GM18499 (cell line): ENCODE measurements at regions not wholly inside any gene's neighbourhood (a gene's known extent, or its start where the extent isn't known, plus 50 kb on each side); places are given as distances from the start of the nearest gene placed in this dataset.

Source experiments
- ATAC-seq: cut with Tn5 transposase; IDR thresholded peaks from one replicate; pipeline ENCODE4 v1.9.1; 2021; ENCODE audit warnings: moderate number of reproducible peaks; ENCODE audit not compliant: insufficient read depth, unreplicated experiment

DNA sequence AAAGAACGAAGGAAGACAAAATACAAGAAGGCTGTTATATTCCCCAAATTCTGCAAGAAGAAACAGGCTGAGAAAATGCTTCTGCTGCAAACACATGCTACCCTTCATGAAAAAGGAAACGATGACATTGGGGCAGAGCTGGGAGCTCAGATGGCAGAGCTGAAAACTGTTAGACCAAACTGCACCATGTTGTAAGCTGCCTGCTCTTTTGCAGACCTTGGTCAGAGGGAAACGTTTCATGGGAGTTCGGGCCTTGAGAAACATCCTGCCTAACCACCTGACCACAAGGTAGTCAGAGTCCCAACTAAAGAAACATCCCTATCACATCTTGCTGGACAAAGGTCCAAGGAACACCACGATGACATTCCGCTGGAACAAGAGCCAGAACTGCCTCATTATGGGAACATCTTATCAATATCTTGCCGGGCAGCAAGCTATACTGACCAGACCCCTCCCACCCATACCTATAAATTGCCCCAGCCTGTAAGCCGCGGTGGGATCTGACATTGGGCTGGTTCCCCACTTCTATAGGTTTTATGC, 110.7 kb upstream of the CTSC start:
- ATAC-seq: no peak

- no peak for ATAC-seq
These were observed 109.7 kb upstream of the CTSC start for GRCh38 chr11:88447281-88447680.

DNA sequence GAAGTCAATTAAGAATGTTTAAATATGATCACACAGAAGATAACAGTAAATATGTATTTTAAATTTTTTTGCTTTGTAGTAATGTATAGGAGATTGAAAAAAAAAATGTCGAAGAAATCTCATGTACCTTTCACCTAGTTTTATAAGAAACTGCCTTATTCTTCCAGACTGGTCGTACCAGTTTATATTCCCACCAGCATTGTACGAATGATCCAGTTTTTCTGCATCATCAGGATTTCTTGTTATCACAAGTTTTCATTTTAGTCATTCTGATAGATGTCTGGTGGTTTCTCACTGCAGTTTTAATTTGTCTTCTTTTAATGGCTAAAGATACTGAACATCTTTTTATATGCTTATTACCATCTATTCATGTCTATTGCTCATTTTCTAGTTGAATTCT, 101.8 kb upstream of the CTSC start:
- ATAC-seq: no peak

DNA sequence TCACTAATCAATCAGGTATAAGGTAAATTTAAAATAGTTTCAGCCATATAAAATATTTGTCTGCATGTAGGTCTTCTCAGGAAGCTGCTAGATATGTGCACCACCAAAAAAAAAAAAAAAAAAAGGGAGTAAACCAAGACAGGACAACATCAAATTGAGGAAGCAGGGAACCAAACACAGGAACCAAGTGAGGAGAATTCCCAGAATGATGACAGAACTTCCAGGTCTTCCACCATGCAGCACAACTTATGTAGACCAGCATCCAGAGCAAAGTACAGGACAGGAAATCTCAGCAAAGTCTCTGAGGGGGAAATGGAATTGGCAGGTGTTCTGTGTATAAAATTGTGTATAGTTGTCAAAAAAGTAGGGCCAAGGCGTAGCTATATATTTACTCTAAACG, 101.2 kb upstream of the CTSC start:
- ATAC-seq: no peak

- ATAC-seq: peak; percentile 97
These were observed 97.9 kb upstream of the CTSC start for GRCh38 chr11:88435415-88435814.

GRCh38 chr11:88434333-88434976, 96.9 kb upstream of the CTSC start:
- ATAC-seq: no peak

DNA sequence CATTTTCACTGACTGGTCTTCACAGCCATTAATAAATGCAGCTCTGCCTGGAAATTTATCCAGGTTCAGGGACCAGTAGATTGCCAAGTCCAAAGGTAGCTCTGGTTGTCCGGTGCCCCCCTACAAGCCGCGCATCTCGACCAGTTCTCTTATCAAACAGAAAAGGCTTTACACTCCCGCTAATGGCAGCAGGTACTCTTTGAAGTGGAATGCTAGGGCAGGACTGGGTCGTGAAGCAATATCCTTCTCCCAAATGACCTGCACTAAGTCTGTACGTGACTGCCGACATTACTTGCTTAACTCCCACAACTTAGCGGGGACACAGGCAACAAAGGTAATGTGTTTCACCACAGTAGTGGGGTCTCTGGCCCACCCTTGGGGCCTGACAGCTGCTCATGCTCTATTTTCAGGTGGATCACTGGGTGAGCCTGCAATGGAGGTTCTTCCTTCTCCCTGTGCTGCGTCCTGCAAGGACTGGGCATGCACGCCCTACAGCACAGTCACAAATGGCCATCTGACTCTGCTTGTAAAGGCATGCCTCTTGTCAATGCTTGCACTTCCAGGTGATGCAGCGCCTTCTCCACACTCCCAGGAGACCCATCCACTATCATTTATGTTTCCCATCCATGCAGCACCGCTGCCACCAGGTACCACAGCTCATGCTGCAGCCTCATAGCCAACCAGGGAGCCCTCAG, 96.1 kb upstream of the CTSC start:
- no peak for ATAC-seq

DNA sequence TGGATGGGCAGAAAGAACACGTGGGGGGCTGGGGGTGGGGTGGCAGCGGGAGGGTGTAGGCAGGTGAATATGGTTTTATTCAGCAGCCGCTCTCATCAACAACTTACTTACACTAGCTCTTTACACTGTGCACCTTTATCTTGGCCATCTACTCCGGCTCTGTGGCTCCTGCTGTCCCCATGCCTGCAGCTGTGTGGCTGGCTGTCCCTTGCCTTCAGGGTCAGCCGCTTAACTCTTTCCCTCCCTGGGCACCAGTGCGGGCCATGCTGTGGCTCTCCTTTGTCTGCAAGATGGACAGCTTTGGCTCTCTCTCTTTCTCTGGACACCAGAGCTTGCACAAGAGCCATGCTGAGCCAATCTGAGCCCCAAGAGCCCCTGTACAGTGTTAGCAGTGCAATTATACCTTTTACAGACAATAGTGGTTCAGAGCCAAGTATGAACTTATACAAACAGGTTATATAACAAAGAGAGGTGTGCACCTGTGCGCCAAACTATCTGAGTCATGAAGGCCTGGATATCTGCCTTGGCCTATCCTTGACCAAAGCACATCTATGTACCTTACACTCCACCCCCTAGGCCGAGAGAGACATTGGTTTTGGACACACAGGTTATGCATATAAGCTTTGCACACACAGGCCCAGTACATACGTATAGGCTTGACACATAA, 94.3 kb upstream of the CTSC start:
- ATAC-seq: no peak

GRCh38 chr11:88428959-88429358, 91.4 kb upstream of the CTSC start:
- ATAC-seq: no peak

DNA sequence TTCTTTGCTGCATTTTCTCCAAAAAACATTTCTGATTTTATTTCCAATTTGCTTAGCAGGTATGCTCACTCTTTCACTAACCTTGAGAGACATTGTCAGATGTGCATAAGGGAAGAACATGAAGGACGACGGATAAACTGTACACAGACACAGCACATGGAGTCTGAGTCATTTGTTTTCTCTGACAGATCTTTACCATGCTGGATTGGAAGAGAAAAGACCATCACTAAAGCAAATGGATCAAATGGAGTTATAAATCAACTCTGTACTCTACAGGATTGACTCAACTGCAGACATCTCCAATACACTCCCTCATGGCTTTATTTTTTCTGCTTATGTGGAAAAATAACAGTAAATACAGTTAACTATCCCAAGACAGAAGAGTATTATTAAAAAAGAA, 90.2 kb upstream of the CTSC start:
- ATAC-seq: no peak

DNA sequence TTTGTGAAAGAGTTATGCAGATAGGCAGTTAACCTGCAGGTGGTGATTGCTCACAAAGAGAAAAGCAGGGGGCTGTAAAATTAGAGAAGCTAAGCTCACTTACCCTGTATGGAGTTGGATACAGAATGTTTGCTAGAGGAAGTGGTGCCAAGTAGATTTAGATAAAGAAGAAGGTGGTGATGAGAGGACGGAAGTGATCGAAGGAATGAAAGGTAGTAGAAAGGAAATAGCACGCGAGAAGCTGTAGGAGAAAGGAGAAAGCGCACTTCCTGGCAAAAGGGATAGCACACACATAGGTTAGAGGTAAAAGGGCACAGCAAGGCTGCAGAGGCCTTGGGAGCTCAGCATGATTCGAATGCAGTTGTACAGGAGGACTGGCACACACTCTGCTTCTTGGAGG, 87.3 kb upstream of the CTSC start:
- ATAC-seq: no peak

GRCh38 chr11:88421530-88421929, 84.0 kb upstream of the CTSC start:
- peak; percentile 75 for ATAC-seq

DNA sequence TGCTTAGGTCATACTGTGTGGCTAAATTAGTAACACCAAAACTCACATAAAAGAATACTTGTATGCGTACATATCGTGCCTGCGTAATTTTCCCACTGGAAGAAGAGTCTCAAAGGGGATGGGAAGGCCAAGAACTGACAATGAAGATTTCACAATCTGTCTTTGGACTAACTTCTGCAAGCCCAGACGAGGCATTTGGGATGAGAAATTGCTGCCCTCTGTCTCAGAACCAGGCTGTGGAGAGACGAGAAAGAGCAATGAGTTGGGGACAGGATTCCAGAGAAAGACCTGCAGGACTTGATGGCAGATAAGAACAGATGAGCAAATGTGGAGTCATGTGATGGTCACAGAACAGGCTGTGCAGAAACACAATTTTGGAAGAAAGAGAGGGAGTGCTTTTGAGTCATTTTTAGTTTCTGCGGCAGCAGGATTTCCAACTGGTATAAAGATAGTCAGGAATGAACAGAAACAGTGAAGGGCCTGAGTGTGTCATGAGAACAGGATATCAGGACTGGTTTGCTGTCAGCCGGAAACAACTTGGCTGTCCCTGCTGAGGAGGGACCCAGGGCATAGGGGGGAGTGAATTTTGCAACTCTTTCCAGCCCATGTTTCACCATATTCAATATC, 82.7 kb upstream of the CTSC start:
- no peak for ATAC-seq

DNA sequence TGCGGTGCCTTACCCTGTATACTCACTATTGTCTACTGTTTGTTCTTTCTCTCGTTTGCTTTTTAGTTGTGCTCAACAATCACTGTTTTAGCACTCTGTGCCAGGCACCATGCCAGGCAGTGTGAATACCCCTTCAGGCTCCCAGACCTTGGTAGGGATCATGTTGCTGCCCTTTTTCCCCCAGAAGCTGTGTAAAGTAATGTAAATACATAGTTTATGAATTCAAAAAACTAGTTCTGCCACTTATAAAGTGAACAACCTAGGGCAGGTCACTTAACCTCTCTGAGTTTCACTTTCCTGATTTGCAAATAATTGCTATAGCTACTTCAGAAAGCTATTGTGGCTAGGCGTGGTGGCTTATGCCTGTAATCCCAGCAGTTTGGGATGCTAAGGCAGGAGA, 81.0 kb upstream of the CTSC start:
- ATAC-seq: no peak

DNA sequence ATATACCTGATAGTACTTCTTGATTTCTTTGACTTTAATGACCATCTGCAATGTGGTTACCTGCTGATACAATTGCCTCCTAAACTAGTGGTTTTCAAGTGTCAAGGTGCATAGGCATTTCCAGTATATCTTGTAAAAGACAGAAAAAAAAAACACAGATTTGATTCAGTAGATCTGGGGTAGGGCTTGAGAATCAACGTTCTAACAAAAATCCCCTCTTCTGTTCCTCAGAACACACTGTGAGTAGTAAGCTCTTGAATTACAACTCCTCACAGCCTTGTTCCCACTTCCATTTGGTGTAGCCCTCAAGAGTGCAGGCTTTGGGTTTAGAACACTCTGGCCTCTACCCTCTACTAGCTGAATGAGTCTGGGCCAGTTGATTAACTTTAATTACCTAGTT, 78.0 kb upstream of the CTSC start:
- no peak for ATAC-seq

DNA sequence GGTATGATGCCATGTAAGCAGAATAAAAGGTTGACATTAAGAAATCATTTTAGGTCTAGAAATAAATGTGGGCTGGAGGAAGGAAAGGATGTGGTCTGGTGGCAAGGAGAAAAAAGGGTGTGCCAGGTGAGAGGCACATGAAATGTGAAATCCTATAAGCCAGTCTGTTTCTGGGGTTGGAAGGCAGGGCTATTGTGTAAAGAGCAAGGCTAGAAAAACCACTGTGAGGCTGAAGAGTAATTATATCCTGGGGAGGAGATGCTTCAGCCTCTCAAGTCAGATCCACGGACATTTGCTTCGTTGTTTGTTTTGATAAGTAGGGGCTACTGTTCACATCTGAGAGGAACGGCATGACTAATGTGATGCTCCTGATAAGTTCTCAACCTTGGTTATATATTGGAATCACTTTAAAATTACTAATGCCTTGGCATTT, 77.5 kb upstream of the CTSC start:
- ATAC-seq: no peak

GRCh38 chr11:88414385-88414861, 76.9 kb upstream of the CTSC start:
- no peak for ATAC-seq

GRCh38 chr11:88411265-88411664, 73.7 kb upstream of the CTSC start:
- ATAC-seq: no peak

- ATAC-seq: no peak
These were observed 73.1 kb upstream of the CTSC start for GRCh38 chr11:88410656-88411055.

DNA sequence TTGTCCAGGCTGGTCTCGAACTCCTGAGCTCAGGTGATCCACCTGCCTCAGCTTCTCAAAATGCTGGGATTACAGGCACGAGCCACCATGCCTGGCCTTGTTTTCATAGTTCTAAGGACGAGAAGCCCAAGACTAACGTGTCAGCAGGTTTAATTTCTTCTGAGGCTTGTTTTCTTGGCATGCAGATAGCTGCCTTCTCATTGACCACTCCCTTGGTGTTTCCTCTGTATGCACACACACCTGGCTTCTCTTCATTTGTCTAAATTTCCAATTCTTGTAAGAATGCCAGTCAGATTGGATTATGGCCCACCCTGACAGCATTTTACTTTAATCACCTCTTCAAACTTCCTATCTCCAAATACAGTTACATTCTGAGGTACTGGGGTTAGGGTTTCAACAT, 72.5 kb upstream of the CTSC start:
- no peak for ATAC-seq

DNA sequence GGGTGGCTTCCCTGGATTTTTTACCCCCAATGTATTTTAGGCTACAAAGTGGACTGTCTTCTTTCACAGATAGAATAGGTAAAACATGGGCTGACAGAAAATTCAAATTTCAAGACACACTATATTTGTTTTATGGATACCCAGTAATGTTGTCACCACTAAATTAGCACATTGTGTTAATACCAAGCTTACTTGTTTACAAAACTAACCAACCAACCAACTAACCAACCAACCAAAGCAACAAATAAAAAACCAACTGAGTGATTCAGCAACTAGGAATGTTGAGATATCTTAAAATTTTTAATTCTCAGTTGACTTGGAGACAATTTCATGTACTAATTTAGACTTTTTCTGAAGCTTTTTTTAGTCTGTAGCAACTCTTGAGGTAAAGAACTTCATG, 69.3 kb upstream of the CTSC start:
- ATAC-seq: no peak
